Mesendoderm (in vitro differentiated cells): ENCODE measurements at regions not wholly inside any gene's neighbourhood (a gene's known extent, or its start where the extent isn't known, plus 50 kb on each side); places are given as distances from the start of the nearest gene placed in this dataset.
A peak's percentile ranks its signal among the peaks of the same experiment; 100 is the strongest.

ENCODE experiments used
- DNase-seq: peaks from one replicate; pipeline ENCODE4 v3.0.0; 2013
- H2AK5ac ChIP-seq: 2 replicates; pipeline ENCODE4 v1.6.1; 2013; ENCODE audit warnings: low read length, inconsistent platforms
- H2BK120ac ChIP-seq: 2 replicates; pipeline ENCODE4 v1.6.1; 2013; ENCODE audit warnings: low read depth, mild to moderate bottlenecking, low read length, moderate library complexity, mixed read lengths
- H2BK15ac ChIP-seq: replicated peaks from 2 replicates; pipeline ENCODE4 v1.6.1; 2013; ENCODE audit warnings: low read depth, mild to moderate bottlenecking, moderate library complexity
- H2BK5ac ChIP-seq: 2 replicates; pipeline ENCODE4 v1.6.1; 2013; ENCODE audit warnings: low read length, inconsistent platforms
- H3K18ac ChIP-seq: 2 replicates; pipeline ENCODE4 v1.6.1; 2013; ENCODE audit warnings: mild to moderate bottlenecking, low read length, mixed read lengths
- H3K23ac ChIP-seq: one replicate; pipeline ENCODE4 v1.6.1; 2013; ENCODE audit warnings: low read length
- H3K27ac ChIP-seq: 2 replicates; pipeline ENCODE4 v1.5.1; 2013; ENCODE audit warnings: low read depth, mild to moderate bottlenecking, inconsistent platforms, low read length, moderate library complexity
- H3K27me3 ChIP-seq: 2 replicates; pipeline ENCODE4 v1.6.1; 2013; ENCODE audit warnings: low read length, control low read depth, mild to moderate bottlenecking, inconsistent platforms; ENCODE audit not compliant: insufficient read depth, poor library complexity
- H3K36me3 ChIP-seq: 2 replicates; pipeline ENCODE4 v1.6.1; 2013; ENCODE audit warnings: low read length, inconsistent platforms; ENCODE audit not compliant: control insufficient read depth, insufficient read depth
- H3K4ac ChIP-seq: one replicate; pipeline ENCODE4 v1.6.1; 2013; ENCODE audit warnings: low read depth, mild to moderate bottlenecking, low read length, moderate library complexity
- H3K4me1 ChIP-seq: 2 replicates; pipeline ENCODE4 v1.6.1; 2013; ENCODE audit warnings: low read depth, low read length, inconsistent platforms; ENCODE audit not compliant: control insufficient read depth
- H3K4me2 ChIP-seq: 2 replicates; pipeline ENCODE4 v1.6.1; 2013; ENCODE audit warnings: low read length
- H3K4me3 ChIP-seq: 2 replicates; pipeline ENCODE4 v1.5.1; 2013; ENCODE audit warnings: mild to moderate bottlenecking, low read length
- H3K56ac ChIP-seq: one replicate; pipeline ENCODE4 v1.6.1; 2013; ENCODE audit warnings: low read length
- H3K79me1 ChIP-seq: 2 replicates; pipeline ENCODE4 v1.6.1; 2013; ENCODE audit warnings: low read length, inconsistent platforms
- H3K79me2 ChIP-seq: 2 replicates; pipeline ENCODE4 v1.6.1; 2013; ENCODE audit warnings: mild to moderate bottlenecking, low read length; ENCODE audit not compliant: control insufficient read depth, insufficient read depth
- H3K9ac ChIP-seq: 2 replicates; pipeline ENCODE4 v1.6.1; 2013; ENCODE audit warnings: low read length, inconsistent platforms
- H4K5ac ChIP-seq: one replicate; pipeline ENCODE4 v1.6.1; 2013; ENCODE audit warnings: low read length
- H4K8ac ChIP-seq: one replicate; pipeline ENCODE4 v1.6.1; 2013; ENCODE audit warnings: low read depth, mild to moderate bottlenecking, control low read depth, low read length, moderate library complexity
- WGBS: extraction: QIAGEN DNeasy Blood & Tissue Kit; methylation state at CpG from one replicate; pipeline ENCODE4 v1.1.7; 2013; ENCODE audit warnings: low lambda C conversion rate, missing lambda C conversion rate; ENCODE audit not compliant: insufficient coverage; ENCODE audit errors: extremely low coverage; 5-methylcytosine and 5-hydroxymethylcytosine counted together

DNA sequence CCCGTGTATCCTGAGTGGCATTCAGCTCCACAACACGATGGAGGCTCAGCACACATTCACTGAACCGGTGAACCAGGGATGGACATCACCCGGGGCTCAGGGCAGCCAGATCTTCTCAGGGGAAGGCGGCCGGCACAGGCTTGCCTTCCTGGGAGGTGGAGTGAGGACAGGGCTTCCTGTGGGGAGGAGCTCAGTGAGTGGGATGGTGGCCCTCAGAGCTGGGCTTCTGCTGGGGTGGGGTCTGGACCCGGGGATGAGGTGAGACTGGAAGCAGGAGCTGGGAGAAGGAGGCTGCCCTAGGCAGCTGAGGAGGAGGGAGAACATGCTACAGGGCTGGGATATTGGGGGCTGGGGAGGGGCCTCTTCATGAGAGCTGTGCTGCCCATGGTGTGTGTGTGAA is 58.5 kb upstream of the PRR23E start:
- Histone ChIP-seq H4K8ac (no peak overlapping the region), H3K79me2 (no peaks in the 10 kb centered on the region), H2AK5ac (no peak overlapping the region), H3K4me3 (no peak overlapping the region), H3K4me2 (no peak overlapping the region), H4K5ac (no peak overlapping the region), H3K9ac (no peak overlapping the region), H3K4ac (no peak overlapping the region), H3K4me1 (no peaks in the 10 kb centered on the region), H3K23ac (no peak overlapping the region), H3K56ac (no peak overlapping the region), H2BK5ac (no peak overlapping the region), H2BK15ac (no peak overlapping the region), H3K18ac (no peak overlapping the region), H3K36me3 (no peaks in the 10 kb centered on the region), H3K27me3 (peaks cover 5% of the 10 kb centered on the region), H3K27ac (no peak overlapping the region), H3K79me1 (no peaks in the 10 kb centered on the region), H2BK120ac (no peak overlapping the region)
- WGBS: no CpG with 5 or more reads among the region's 7 CpGs
- DNase-seq: no peak

DNA sequence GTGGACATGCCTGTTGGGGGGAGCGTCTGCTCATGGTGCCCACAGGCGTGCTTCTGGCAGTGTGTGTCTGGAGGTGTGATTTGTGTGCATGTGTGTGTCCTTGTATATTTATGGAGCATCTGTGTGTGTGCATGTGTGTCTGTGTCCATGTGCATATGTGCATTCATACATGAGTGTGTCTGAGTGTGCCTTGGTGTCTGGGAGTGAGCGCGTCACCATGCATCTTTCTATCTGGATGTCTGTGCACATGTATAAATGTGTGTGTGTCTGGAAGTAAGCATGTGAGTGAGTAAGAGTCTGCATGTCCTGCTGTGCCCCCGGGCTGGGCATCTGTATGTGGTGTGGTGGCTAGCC is 58.1 kb upstream of the PRR23E start:
- WGBS: no CpG with 5 or more reads among the region's 5 CpGs
- Histone ChIP-seq H3K4me3 (no peak overlapping the region), H3K27me3 (peaks cover 5% of the 10 kb centered on the region)

DNA sequence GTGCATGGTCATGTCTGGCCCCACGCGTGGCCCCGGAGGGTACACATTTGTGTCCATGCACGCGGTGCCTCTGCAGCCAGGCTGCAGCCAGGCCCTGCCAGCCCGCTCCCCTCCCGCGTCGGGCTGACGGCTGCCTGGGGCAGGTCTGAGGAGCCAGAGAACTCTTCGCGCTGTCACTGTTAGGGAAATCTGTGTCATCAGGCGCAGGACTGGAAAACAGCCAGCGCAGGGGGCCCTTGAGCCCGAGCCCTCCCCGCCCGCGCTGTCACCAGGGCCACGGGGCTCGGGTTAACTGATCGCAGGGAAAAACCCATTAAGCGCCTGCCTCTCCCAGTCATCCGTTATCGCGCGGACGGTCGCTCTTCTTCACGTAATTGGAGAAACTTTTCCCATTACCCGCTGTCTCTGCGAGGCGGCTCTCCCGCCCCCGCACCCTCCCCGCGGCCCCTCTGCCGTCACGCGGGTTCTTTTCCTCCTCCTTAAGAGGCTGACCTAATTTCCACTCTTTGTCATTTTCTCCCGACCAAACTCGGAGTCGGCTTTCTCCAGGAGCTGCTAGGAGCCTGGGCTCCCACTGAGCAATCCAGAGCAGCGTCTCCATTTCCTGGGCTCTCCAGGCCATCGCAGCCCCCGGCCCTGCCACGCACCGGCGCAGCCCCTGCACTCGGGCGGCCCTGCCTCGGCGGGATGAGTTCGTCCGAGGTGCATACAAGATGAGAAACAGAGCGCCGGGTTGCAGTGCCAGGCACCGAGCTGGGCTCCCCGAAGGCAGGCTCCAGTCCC is 57.5 kb upstream of the PRR23E start:
- no peaks in the 10 kb centered on the region for H3K4me1 ChIP-seq
- no peak overlapping the region for H3K18ac ChIP-seq
- no peak overlapping the region for H3K4ac ChIP-seq
- no peaks in the 10 kb centered on the region for H3K79me2 ChIP-seq
- no peak overlapping the region for H3K27ac ChIP-seq
- H4K8ac ChIP-seq: no peak overlapping the region
- no peak overlapping the region for H2AK5ac ChIP-seq
- H3K4me2 ChIP-seq: peak overlapping the region; percentile 25
- H3K79me1 ChIP-seq: no peaks in the 10 kb centered on the region
- H2BK120ac ChIP-seq: no peak overlapping the region
- H2BK5ac ChIP-seq: no peak overlapping the region
- H3K23ac ChIP-seq: no peak overlapping the region
- no peak overlapping the region for H3K4me3 ChIP-seq
- no peak overlapping the region for H2BK15ac ChIP-seq
- no CpG with 5 or more reads among the region's 58 CpGs for WGBS
- peak overlapping the region; percentile 34 for H3K56ac ChIP-seq
- no peak overlapping the region for H3K9ac ChIP-seq
- no peak overlapping the region for H4K5ac ChIP-seq
- no peaks in the 10 kb centered on the region for H3K36me3 ChIP-seq
- peak; percentile 51 for DNase-seq
- peaks cover 5% of the 10 kb centered on the region for H3K27me3 ChIP-seq

More for the DNA sequence above, 58.1 kb upstream of the PRR23E start:
- Histone ChIP-seq H3K4ac (no peak overlapping the region), H2AK5ac (no peak overlapping the region), H3K36me3 (no peaks in the 10 kb centered on the region), H4K5ac (no peak overlapping the region), H2BK120ac (no peak overlapping the region), H3K4me1 (no peaks in the 10 kb centered on the region), H3K79me1 (no peaks in the 10 kb centered on the region), H3K23ac (no peak overlapping the region), H3K9ac (no peak overlapping the region), H4K8ac (no peak overlapping the region), H3K27ac (no peak overlapping the region), H3K4me2 (no peak overlapping the region), H2BK15ac (no peak overlapping the region), H3K56ac (peak overlapping the region; percentile 34), H3K18ac (no peak overlapping the region), H2BK5ac (no peak overlapping the region), H3K79me2 (no peaks in the 10 kb centered on the region)
- no peak for DNase-seq

GRCh38 chr3:127136024-127136600 is 56.8 kb upstream of the PRR23E start:
- Histone ChIP-seq H4K5ac (no peak overlapping the region), H3K4me3 (no peak overlapping the region), H3K56ac (no peak overlapping the region), H3K79me1 (no peaks in the 10 kb centered on the region), H2AK5ac (no peak overlapping the region), H4K8ac (no peak overlapping the region), H3K23ac (no peak overlapping the region), H3K27me3 (peaks cover 5% of the 10 kb centered on the region), H2BK15ac (no peak overlapping the region), H3K36me3 (no peaks in the 10 kb centered on the region), H3K27ac (no peak overlapping the region), H3K79me2 (no peaks in the 10 kb centered on the region), H2BK5ac (no peak overlapping the region), H3K9ac (no peak overlapping the region), H3K4ac (no peak overlapping the region), H3K18ac (no peak overlapping the region), H3K4me1 (no peaks in the 10 kb centered on the region), H2BK120ac (no peak overlapping the region), H3K4me2 (no peak overlapping the region)
- no CpG with 5 or more reads among the region's 16 CpGs for WGBS
- DNase-seq: no peak

DNA sequence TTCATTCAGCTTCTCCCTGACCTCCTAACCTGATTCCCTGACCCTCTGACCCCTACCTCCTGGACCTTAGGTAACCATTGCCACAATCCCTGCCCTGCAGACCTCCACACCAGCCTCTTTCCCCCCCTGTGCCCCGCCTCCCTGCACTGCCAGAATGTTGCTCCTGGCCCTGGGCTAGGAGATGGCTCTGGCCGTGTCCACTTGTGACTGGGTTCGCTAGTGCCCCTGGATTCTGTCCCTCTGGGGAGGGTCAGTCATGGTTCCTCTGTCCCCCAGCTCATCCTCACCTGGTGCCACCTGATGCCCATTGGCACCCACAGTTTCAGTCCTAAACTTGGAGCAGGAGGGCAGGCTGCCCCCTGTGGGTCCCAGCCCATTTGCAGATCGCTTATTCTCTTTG is 56.2 kb upstream of the PRR23E start:
- H2BK5ac ChIP-seq: no peak overlapping the region
- no peak overlapping the region for H4K8ac ChIP-seq
- no peak for DNase-seq
- no peaks in the 10 kb centered on the region for H3K79me2 ChIP-seq
- no peak overlapping the region for H2BK120ac ChIP-seq
- H3K18ac ChIP-seq: no peak overlapping the region
- H3K36me3 ChIP-seq: no peaks in the 10 kb centered on the region
- no peaks in the 10 kb centered on the region for H3K79me1 ChIP-seq
- H3K27me3 ChIP-seq: peaks cover 5% of the 10 kb centered on the region
- no peak overlapping the region for H3K4me2 ChIP-seq
- no peak overlapping the region for H3K27ac ChIP-seq
- no peak overlapping the region for H3K9ac ChIP-seq
- no peak overlapping the region for H2AK5ac ChIP-seq
- no peak overlapping the region for H2BK15ac ChIP-seq
- no peak overlapping the region for H3K4ac ChIP-seq
- H3K23ac ChIP-seq: no peak overlapping the region
- no peak overlapping the region for H3K56ac ChIP-seq
- H4K5ac ChIP-seq: no peak overlapping the region
- no CpG with 5 or more reads among the region's 4 CpGs for WGBS
- H3K4me1 ChIP-seq: peaks cover under 1% of the 10 kb centered on the region
- H3K4me3 ChIP-seq: no peak overlapping the region

- Histone ChIP-seq H3K27ac (no peak overlapping the region), H2BK5ac (no peak overlapping the region), H2AK5ac (no peak overlapping the region), H3K36me3 (no peaks in the 10 kb centered on the region), H2BK120ac (no peak overlapping the region), H3K4me1 (peaks cover 3% of the 10 kb centered on the region), H3K4me2 (no peak overlapping the region), H3K79me2 (no peaks in the 10 kb centered on the region), H3K23ac (no peak overlapping the region), H4K5ac (no peak overlapping the region), H4K8ac (no peak overlapping the region), H3K18ac (no peak overlapping the region), H3K27me3 (peaks cover 5% of the 10 kb centered on the region), H2BK15ac (no peak overlapping the region), H3K79me1 (no peaks in the 10 kb centered on the region), H3K56ac (no peak overlapping the region), H3K4ac (no peak overlapping the region), H3K4me3 (no peak overlapping the region), H3K9ac (no peak overlapping the region)
- WGBS: no CpG with 5 or more reads among the region's 8 CpGs
- no peak for DNase-seq
These were observed 55.8 kb upstream of the PRR23E start for GRCh38 chr3:127137113-127137512.
